ENCODE measurements at regions not wholly inside any gene's neighbourhood (a gene's known extent, or its start where the extent isn't known, plus 50 kb on each side); places are given as distances from the start of the nearest gene placed in this dataset.

DNA sequence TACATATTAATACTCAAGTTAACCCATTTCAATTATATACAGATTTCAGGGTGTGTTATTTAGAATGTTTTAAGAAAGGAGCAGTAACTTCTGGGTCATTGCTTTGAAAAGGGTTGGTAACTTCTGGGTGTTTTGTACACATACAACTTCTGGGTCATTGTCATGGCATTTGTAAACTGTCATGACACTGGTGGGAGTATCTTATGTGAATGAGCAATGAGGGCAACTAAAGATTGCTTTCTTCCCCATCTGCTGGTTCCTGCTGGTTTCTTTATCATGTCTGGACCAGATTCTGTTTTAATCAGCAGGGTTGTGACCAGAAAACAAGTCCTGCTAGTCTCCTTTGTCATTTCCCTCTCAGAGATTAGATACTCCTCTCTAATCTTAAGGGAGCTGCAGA is 713.3 kb downstream of the LRFN5 start:
- no peak for DNase-seq (ENCODE audit: low read depth, low spot score)

DNA sequence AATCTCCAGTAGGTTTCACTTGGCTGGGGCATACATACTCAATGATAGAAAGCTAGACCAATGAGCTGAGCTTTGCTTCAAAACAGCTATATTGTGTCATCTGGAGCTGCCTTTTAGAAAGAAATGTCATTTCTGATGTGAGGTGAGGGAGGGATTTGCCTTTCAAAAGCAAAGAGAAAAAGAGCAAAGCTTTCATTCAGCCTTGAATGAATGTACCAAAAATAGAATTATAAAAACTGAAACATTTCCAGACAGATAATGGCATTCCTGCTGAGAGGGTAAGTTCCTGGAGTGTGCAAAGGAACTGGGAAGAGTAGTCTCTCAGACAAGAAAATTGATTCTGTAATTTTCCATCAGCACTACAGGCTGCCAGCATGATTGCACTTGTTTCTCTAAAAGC is 710.0 kb downstream of the LRFN5 start:
- DNase-seq (ENCODE audit: low read depth, low spot score), result no peak
- in situ Hi-C loops (cut with HindIII; ENCODE audit: low pct_unique_long_range_greater_than_20kb, low sequenced_read_pairs), result no loop called here

More for the DNA sequence above, 713.3 kb downstream of the LRFN5 start:
- in situ Hi-C loops (cut with HindIII; ENCODE audit: low pct_unique_long_range_greater_than_20kb, low sequenced_read_pairs), result no loop called here

DNA sequence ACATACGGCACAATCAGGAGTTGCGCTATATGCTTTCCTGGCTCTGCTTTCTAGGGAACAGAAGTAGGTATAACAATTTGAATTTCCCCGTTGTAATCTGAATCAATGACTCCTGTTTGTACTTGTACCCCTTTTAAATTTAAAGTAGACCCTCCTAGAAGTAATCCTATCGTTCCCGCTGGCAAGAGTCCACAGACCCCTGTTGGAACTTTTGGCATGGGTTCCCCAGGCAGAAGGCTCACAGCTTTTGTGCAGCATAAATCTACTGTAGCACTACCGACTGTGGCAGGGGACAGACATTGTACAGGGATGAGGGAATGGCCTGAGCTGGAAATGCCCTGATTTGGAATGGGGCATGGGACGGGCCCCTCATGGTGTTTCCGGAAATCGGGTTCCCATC is 705.2 kb downstream of the LRFN5 start:
- in situ Hi-C loops (cut with HindIII; ENCODE audit: low pct_unique_long_range_greater_than_20kb, low sequenced_read_pairs), result no loop called here
- no peak for DNase-seq (ENCODE audit: low read depth, low spot score)

DNA sequence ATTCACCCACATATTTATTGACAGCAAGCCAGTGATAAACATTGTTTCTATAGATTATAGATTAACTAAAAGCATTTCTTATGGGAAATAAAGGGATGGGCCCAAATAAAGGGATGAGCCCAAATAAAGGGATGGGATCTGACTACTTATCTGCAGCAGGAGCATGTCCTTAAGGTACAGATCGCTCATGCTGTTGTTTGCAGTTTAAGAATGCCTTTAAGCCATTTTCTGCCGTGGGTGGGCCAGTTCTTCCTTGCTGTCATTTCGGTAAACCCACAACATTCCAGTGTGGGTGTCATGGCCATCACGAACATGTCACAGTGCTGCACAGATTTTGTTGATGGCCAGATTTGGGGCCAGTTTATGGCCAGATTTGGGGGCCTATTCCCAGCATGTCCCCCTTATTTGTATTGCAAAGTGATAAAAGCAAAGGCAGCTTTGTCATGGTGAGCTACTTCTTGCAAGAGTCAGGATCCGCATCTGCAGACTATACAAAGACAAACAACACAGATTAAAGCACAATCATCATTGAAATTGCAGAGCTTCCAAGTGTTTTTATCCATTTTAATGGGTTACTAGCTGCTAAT is 700.7 kb downstream of the LRFN5 start:
- in situ Hi-C loops (cut with HindIII; ENCODE audit: low pct_unique_long_range_greater_than_20kb, low sequenced_read_pairs), result no loop called here
- no peak for DNase-seq (ENCODE audit: low read depth, low spot score)

DNA sequence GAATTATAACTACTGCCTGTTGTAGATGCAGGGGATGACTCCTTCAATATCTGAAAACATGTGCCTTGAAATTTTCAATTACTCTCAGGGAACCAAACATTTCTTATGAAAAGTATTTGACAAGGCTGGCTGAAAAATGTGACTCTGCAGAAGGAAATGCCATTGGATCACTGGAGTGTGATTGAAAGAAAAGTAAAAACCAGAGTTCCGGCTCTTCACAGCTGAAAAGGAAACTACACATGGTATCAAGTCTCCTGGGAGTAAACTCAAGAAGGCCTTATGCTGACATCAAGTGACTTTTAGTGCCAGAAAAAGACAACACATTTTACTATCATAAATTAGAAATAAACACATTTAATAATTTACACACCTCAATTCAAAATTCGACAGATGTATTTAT is 693.0 kb downstream of the LRFN5 start:
- in situ Hi-C loops (cut with HindIII; ENCODE audit: low pct_unique_long_range_greater_than_20kb, low sequenced_read_pairs), result no loop called here
- DNase-seq (ENCODE audit: low read depth, low spot score), result no peak

DNA sequence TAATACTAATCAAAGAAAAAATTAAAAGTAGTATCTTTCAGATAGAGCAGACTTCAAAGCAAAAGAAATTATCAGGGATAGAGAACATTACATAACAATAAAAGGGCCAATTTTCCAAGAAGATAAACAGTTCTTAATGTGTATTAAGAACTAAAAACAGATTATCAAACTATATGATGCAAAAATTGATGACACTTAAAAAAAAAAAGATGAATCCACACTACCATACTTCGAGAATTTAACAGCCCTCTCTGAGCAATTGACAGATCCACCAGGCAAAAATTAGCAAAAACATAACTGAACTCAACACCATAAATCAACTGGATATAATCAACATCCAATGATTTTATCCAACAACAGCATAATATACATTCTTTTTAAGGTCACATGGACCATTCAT is 686.5 kb downstream of the LRFN5 start:
- in situ Hi-C loops (cut with HindIII; ENCODE audit: low pct_unique_long_range_greater_than_20kb, low sequenced_read_pairs), result no loop called here
- DNase-seq (ENCODE audit: low read depth, low spot score), result no peak

DNA sequence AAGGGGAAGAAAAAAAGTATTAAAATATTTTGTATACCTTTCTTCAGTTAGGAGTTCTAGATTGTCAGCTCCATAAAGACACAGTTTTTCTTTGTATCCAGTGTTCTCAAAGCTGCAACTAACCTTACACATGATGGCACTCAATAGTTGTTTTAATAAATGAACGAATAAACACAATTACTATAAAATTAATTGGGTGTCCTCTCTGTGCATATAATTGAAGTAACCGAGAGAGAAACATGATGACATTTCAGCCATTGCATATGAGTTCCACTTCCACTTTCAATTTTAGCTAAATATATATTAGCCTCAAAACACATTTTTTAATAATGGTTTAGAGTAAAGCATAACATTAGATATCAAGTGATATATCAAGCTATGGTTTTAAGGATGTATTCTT is 671.2 kb downstream of the LRFN5 start:
- in situ Hi-C loops (cut with HindIII; ENCODE audit: low pct_unique_long_range_greater_than_20kb, low sequenced_read_pairs), result no loop called here
- no peak for DNase-seq (ENCODE audit: low read depth, low spot score)

DNA sequence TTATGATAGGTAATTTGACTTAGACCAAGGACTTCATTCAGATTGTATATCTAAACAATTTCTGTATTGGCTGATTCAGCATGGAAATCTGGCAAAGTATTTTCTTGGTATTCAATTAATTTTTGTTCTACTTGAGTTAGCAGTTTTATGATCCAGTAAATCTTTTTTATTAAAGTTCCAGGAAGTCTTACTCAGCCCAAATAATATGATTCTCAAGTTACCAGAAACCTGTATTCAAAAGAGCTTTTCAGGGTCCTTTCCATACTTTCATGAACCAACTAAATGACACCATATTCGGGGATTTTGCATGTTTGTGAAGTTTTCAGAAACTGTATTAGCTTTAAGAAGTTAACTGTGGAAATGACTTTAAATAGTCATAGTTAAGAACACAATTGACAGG is 662.6 kb downstream of the LRFN5 start:
- in situ Hi-C loops (cut with HindIII; ENCODE audit: low pct_unique_long_range_greater_than_20kb, low sequenced_read_pairs), result no loop called here
- no peak for DNase-seq (ENCODE audit: low read depth, low spot score)

DNA sequence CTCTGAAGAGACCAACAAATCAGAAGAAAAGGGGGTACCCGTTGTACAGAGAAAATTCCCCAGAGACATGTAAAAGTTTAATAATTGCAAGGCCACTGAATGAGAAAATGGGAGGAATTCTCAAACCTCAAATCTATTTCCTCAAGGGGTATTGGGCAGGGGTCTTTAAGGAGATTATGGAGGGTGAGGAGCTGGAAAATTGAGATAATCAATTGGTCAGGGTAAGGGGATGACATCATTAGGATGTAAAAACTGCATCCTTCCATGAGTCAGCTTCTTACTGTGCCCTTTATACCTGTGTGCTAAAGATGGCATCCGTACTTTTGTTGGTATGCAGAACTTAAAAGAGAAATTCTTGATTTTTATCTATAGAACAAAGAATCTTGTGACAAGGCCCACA is 641.5 kb downstream of the LRFN5 start:
- in situ Hi-C loops (cut with HindIII; ENCODE audit: low pct_unique_long_range_greater_than_20kb, low sequenced_read_pairs), result no loop called here
- DNase-seq (ENCODE audit: low read depth, low spot score), result no peak

DNA sequence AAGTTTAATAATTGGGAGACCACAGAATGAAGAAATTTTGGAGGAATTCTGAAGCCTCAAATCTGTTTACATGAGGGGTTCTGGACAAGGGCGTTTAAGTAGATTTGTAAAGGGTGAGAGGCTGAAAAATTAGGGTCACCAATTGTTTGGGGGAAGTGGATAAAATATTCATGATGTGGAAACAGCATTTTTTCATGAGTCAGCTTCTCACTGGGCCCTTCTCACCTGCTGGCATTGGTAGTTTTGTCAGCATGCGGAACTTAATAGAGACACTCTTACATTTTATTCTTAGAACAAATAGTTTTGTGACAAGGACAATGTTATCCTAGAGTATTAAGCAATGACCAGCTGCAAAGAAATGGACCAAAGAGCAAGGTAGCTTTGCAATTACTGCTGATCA is 634.4 kb downstream of the LRFN5 start:
- DNase-seq (ENCODE audit: low read depth, low spot score), result no peak
- in situ Hi-C loops (cut with HindIII; ENCODE audit: low pct_unique_long_range_greater_than_20kb, low sequenced_read_pairs), result no loop called here

DNA sequence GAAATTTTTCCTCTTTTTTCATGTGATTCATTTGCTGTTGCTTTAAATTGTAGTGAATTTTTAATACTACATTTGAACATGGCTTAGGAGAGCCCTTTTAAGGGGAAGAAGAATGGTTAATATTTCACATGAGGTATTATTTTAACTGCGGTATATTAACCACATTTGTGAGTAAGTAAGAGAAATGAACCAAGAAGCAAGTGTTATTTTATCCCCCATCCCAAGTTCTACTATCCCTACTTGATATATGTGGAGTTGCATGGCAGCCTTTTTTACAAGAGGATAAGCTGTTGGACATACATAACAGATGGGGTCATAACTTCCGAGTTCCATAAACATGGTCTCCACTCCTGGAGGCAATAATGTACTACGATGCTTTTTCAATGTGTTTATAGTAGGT is 623.3 kb downstream of the LRFN5 start:
- no peak for DNase-seq (ENCODE audit: low read depth, low spot score)
- in situ Hi-C loops (cut with HindIII; ENCODE audit: low pct_unique_long_range_greater_than_20kb, low sequenced_read_pairs), result no loop called here

DNA sequence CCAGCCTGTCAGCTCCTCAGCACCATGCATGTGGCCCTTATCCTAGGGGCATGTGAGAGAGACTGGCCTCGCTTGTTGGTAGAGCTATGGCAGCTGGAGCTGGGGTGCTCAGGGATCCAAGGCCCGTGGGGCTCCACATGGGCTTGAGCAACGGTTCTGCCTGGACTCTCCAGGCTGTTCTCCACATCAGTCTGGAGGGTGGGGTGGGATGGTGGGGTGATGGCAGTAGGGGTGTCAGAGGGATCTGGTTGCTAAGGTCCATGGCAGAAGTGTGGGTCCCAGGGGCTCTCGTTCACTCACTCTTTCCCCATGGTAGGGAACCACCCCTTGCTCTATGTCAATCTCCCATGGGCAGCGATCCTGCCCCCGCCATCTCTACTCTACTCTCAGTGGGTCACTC is 622.6 kb downstream of the LRFN5 start:
- in situ Hi-C loops (cut with HindIII; ENCODE audit: low pct_unique_long_range_greater_than_20kb, low sequenced_read_pairs), result no loop called here

DNA sequence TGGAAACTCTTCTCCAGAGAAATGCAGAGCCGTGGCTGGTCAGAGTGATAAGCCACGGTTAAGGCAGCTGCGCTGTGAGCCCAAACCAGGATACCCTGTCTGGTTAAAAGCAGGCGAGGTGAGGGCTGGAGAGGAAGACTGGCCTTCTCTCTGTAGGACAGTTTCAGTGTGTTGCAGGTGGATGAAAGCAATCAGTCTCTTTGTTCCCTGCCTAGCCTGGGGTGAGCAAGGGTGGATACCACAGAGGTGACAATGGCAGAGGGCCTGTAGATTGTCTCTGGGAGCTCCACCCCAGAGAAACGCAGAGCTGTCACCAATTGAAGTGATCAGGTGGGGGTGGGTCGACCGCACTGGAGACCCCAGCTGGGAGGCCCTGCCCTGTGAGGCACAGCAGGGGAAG is 621.9 kb downstream of the LRFN5 start:
- DNase-seq (ENCODE audit: low read depth, low spot score), result no peak
- in situ Hi-C loops (cut with HindIII; ENCODE audit: low pct_unique_long_range_greater_than_20kb, low sequenced_read_pairs), result no loop called here

More for the DNA sequence above, 622.6 kb downstream of the LRFN5 start:
- no peak for DNase-seq (ENCODE audit: low read depth, low spot score)

DNA sequence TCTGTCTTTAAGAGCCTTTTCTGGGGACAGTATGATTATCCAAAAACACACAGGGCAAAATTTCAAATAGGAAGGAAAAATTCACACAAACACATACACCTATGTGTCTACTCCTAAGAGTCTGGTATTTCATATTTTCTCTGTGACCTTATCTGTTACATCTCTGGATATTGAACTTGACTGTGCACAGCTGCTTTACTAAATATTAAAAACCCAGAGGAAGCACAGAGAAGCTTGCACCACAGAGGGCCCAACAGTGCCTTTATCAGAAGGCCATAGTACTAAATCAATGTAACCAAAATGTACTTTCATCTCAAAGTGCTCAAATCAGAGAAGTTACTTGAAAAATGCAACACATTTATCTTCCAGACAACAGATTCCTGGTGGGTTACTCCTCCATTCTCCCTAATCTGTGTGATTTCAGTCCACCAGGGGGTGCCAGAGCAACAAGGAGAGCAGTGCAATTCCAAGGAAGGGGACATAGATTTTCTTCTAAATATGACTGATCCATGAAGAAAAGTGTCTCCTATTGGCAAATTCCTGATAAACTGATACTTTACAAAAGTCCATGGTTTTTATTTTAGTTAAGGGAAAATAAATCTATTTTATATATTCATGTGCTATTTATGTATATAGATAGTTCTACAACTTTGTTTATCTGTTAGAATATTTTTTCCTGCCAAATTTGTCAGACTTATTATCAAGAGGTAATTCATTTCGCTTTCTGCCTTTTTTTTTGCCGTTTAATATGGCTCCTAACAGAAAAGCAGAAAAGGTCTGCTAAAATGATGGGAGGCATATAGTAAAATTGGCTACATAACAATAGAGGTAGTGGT is 617.6 kb downstream of the LRFN5 start:
- DNase-seq (ENCODE audit: low read depth, low spot score), result peak; percentile 79
- in situ Hi-C loops (cut with HindIII; ENCODE audit: low pct_unique_long_range_greater_than_20kb, low sequenced_read_pairs), result no loop called here

DNA sequence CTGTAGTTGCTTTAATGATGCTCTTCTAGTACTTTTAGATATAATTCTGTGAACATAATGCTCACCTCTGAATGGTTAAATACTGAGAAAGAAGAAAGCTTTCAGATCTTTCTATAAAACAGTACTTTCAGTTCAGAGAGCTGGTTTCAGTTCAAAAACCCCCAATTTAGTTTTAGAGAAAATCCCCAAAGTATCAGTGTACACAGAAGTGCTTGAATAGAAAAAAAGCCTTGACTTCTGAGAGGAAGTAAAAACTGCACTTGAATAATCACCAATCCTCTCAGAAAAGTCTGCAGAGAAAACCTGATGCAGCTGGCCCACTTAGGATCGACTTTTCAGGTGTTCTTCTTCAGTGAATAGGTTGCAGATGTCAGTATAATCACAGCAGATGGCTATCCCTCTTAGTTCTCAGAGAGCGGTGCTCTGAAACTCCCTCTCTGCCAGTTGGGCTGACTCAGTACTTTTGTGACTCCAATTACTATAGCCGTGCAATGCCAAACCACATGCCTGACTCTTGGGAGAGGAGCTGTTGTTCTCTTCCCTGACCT is 616.3 kb downstream of the LRFN5 start:
- in situ Hi-C loops (cut with HindIII; ENCODE audit: low pct_unique_long_range_greater_than_20kb, low sequenced_read_pairs), result no loop called here
- DNase-seq (ENCODE audit: low read depth, low spot score), result peak; percentile 32

DNA sequence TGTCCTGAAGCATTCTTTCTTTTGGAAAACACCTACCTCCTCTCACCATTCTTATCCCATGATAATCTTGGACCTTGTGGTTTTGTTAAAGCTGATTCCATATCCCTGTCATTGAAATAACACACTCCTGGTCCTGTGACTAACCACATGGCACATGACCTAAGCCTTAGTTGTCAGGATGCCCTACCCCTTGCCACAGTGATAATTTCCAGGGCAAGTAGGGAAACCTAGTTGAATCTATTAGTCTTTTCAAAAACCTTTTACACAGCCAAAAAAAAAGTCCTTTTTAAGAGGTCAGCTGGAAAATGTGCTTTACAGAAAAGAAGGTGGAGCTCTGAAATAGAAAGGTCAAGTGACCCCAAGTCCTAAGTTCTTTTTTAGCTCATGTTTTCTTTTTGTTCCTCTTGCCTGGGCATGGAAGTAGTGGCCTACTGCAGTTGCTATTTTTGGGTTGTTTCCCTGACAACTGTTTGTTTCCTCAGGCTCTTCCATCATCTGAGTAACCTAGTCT is 608.4 kb downstream of the LRFN5 start:
- DNase-seq (ENCODE audit: low read depth, low spot score), result peak; percentile 84
- in situ Hi-C loops (cut with HindIII; ENCODE audit: low pct_unique_long_range_greater_than_20kb, low sequenced_read_pairs), result no loop called here

DNA sequence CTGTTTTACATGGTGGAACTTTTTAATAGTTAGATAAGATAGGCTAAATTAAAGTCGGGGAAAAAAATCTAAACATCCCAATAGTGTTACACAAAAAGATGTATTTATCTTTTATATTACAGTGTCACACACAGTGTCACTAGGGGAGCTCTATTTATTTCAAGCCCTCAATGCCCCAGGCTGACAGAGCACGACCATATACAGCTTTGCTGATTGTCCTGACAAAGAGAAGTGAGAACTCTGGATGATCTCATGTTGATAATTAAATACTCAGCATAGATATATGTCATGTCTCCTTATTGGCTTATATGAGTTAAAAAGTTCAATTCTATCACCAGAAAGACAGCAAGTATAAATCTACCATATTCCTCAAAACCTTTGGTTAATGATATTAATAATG is 594.3 kb downstream of the LRFN5 start:
- in situ Hi-C loops (cut with HindIII; ENCODE audit: low pct_unique_long_range_greater_than_20kb, low sequenced_read_pairs), result no loop called here
- DNase-seq (ENCODE audit: low read depth, low spot score), result no peak

DNA sequence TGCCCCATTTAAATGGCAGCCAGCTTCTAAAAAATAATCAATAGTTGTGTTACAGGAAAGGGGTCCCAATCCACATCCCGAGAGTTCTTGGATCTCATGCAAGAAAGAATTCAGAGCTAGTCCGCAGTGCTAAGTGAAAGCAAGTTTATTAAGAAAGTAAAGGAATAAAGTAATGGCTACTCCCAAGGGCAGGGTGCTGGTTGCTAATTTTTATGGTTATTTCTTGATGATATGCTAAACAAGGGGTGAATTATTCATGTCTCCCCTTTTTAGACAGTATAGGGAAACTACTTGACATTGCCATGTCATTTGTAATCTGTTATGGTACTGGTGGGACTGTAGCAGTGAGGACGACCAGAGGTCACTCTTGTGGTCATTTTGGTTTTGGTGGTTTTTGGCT is 591.3 kb downstream of the LRFN5 start:
- in situ Hi-C loops (cut with HindIII; ENCODE audit: low pct_unique_long_range_greater_than_20kb, low sequenced_read_pairs), result no loop called here
- DNase-seq (ENCODE audit: low read depth, low spot score), result no peak

All from SK-MEL-5 (cell line).